H1 (cell line): ENCODE measurements at regions not wholly inside any gene's neighbourhood (a gene's known extent, or its start where the extent isn't known, plus 50 kb on each side); places are given as distances from the start of the nearest gene placed in this dataset.

ENCODE experiments used
- CBX5 ChIP-seq: fragments of 300-800, 300-1000 bp; sonication (generic); IDR thresholded peaks from 2 replicates; pipeline ENCODE4 v1.7.1; 2016; ENCODE audit warnings: antibody characterized with exemption, low read length, low read depth
- CHD7 ChIP-seq: fragments of 300-600 bp; sonication (generic); IDR thresholded peaks from 2 replicates; pipeline ENCODE4 v1.7.1; 2012; ENCODE audit warnings: low read length, moderate library complexity, mild to moderate bottlenecking, inconsistent platforms; ENCODE audit not compliant: insufficient replicate concordance
- CTBP2 ChIP-seq: IDR thresholded peaks from 2 replicates; pipeline ENCODE4 v1.7.0; 2011; ENCODE audit warnings: borderline replicate concordance, mild to moderate bottlenecking, moderate library complexity, mixed read lengths, low read length; ENCODE audit not compliant: insufficient read depth, insufficient read length
- GABPA ChIP-seq: IDR thresholded peaks from 2 replicates; pipeline ENCODE4 v1.6.1; 2011; ENCODE audit warnings: mild to moderate bottlenecking, low read length, moderate library complexity, borderline replicate concordance; ENCODE audit not compliant: insufficient read depth
- JUN ChIP-seq: IDR thresholded peaks from 2 replicates; pipeline ENCODE4 v1.6.1; 2011; ENCODE audit warnings: low read depth, mild to moderate bottlenecking, improper control_type of control experiment, low read length
- KDM4A ChIP-seq: IDR thresholded peaks from one replicate; pipeline ENCODE4 v1.7.1; 2012; ENCODE audit warnings: low read depth, mild to moderate bottlenecking, moderate library complexity, low read length, inconsistent platforms; ENCODE audit not compliant: severe bottlenecking
- NANOG ChIP-seq: IDR thresholded peaks from 2 replicates; pipeline ENCODE4 v1.6.1; 2011; ENCODE audit warnings: low read length, low read depth, mild to moderate bottlenecking, inconsistent platforms; ENCODE audit not compliant: insufficient read depth, poor library complexity, severe bottlenecking
- SIX5 ChIP-seq: IDR thresholded peaks from 2 replicates; pipeline ENCODE4 v1.6.1; 2011; ENCODE audit warnings: mild to moderate bottlenecking, low read depth, low read length
- TBP ChIP-seq: IDR thresholded peaks from 2 replicates; pipeline ENCODE4 v1.6.1; 2011; ENCODE audit warnings: low read depth, low read length, improper control_type of control experiment
- USF2 ChIP-seq: IDR thresholded peaks from 2 replicates; pipeline ENCODE4 v1.6.1; 2011; ENCODE audit warnings: low read length, improper control_type of control experiment
- ZNF274 ChIP-seq: IDR thresholded peaks from 2 replicates; pipeline ENCODE4 v1.7.0; 2012; ENCODE audit warnings: low read length, borderline replicate concordance; ENCODE audit errors: extremely low read depth

GRCh38 chr17:5741810-5742209 lies 157.5 kb upstream of the NLRP1 start (continued):
- TF ChIP-seq CHD7 (no peak), USF2 (no peak), SIX5 (no peak), TBP (no peak), GABPA (no peak), NANOG (no peak), CBX5 (no peak), ZNF274 (no peak), JUN (no peak), CTBP2 (no peak), KDM4A (no peak)
